GM19239 (cell line): ENCODE measurements at regions not wholly inside any gene's neighbourhood (a gene's known extent, or its start where the extent isn't known, plus 50 kb on each side); places are given as distances from the start of the nearest gene placed in this dataset.

ENCODE experiments used
- DNase-seq: peaks from one replicate; pipeline ENCODE4 v3.0.0; 2011; ENCODE audit warnings: low spot score; ENCODE audit not compliant: insufficient read length
- FAIRE-seq: peaks from 2 replicates; lab custom pipeline; 2011; peaks lifted over from hg19 to GRCh38; lab: Jason Lieb, UNC

DNA sequence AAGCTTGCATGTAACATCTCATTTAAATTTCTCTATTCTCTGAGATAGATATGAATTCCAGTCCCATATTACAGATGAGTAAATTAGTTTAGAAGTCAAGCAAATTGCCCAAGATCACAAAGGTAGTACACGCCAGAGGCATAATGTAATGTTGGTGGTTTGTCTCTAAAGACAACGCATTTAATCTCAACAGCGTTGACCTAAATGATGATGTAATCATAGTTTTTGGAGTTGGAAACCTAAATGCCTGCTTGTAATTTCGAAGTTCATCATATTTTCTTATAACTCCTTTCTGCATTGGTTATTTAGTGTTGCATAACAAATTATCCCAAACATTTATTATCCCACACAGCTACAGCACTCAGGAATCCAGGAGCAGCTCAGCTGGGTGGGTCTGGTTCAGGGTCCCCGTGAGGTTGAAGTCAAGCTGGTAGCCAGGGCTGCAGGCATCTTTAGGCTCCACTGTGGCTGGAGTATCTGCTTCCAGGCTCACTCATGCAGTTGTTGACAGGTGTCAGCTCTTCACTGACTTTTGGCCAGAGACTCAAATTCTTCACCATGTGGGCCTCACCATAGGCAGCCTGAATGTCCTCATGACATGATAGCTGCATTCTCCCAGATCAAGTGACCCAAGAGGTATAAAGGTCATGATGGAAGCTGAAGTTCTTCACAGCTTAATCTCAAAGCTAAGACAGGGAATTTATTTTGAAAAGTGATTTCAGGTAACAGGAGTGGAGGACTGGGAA lies 122.0 kb upstream of the SPTLC3 start:
- DNase-seq (no peak), FAIRE-seq (no peak)

DNA sequence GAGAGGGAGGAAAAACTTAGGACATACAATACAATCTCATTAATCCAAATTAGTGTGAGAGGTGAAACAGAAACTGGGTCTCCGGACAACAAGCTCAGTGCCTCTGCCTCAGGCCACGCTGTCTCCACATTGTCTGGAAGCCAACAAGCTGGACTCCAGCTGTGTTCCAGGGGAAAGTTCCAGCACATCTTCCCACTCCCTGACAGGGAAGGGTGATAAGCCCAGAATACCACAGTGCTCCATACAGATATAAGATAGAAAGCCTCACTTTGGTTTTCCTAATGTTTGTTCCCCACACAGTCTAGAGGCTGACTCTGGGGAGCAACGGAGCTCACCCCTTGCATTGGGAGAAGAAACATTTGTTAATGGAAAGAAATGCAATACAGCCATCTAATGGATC lies 117.1 kb upstream of the SPTLC3 start:
- DNase-seq (no peak), FAIRE-seq (no peak)

DNA sequence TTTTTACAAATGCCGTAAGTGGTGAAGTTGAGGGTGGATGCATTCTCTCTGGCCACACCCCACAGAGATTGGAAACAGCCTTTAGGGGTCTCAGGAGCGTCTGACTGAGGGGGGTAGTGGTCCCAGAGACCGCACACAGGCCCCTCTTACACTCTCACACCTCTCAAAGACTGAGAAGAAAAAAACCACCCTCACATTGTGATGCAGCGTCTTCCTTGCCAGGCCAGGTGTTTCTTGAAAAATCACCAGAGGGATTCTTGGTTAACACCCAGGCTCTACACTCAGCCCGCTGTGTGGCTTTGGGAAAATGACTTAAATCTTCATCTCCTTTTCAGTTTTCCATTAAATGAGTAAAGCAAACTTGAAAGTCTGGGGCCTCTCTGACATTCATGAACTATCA lies 115.8 kb upstream of the SPTLC3 start:
- FAIRE-seq, result no peak
- DNase-seq, result no peak

GRCh38 chr20:12893653-12894052 lies 115.1 kb upstream of the SPTLC3 start:
- DNase-seq (no peak), FAIRE-seq (no peak)

DNA sequence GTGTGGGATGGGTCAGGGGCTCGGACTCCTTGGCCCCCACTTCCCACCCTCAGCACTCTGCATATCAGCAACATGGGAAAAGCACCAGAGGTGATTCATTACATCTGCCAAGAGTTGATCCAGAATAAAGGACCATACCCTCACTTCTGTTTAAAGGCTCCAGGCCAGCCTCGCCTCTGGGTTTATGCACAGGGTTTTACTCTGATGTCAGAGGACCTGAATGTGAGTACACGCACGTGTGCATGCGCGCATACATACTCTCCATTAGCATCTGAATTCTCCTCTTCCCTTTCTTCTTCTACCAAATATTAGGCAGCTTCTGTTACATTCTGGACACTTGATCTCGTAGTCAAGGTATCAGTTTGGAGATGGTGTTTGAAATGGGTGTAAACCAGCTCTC lies 114.7 kb upstream of the SPTLC3 start:
- no peak for FAIRE-seq

DNA sequence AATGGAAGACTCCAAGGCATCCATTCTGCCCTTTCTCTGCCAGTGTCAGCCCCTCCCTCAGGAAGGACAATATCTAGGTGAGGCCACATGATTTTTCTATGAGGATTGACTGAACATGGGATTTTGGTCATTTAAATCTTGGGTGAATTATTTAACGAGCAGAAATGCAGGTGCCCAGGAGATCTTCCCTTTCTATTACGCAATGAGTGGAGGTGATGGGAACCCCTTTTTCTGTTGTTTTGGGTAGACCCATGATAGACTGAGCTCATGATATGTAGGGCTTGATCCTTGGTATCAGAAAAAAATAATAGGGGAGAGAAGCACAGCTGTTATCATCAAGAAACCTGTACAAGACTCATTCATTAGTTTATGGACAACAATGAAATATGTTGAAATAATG lies 112.6 kb upstream of the SPTLC3 start:
- DNase-seq, result no peak
- FAIRE-seq, result no peak

More for the DNA sequence above, 114.7 kb upstream of the SPTLC3 start:
- no peak for DNase-seq

DNA sequence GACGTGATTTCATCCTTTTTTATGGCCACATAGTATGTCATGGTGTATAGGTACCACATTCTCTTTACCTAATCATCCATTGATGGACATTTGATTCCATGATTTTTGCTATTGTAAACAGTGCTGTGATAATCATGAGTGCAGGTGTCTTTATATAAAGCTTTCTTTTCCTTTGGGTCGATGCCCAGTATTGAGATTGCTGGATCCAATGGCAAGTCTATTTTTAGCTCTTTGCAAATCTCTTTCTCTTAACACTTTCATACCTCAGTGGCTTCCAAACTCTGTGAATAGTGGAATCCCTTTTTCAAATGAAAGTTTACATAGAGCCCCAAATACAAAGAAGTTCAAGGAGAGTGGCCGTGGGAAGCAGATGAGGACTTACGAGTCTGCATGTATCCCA lies 105.8 kb upstream of the SPTLC3 start:
- no peak for FAIRE-seq
- no peak for DNase-seq

DNA sequence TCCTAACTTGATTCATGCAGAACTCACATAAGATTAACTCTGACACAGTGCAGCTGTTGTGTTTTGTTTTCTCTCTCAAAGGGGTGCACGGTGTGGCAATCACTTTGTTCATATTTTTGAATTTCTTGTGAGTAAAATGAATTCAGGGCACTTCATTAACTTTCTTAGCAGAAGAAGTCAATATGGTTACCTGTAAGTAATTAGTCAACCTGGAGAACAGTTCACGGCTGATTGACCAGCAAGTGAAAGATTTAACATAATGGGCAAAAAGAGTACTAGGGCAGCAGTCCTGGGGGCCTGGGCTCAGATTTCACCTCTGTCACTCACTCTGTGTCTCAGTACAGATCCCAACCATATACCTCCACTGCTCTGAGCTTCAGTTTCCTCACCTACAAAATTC lies 102.4 kb upstream of the SPTLC3 start:
- FAIRE-seq (no peak), DNase-seq (no peak)

DNA sequence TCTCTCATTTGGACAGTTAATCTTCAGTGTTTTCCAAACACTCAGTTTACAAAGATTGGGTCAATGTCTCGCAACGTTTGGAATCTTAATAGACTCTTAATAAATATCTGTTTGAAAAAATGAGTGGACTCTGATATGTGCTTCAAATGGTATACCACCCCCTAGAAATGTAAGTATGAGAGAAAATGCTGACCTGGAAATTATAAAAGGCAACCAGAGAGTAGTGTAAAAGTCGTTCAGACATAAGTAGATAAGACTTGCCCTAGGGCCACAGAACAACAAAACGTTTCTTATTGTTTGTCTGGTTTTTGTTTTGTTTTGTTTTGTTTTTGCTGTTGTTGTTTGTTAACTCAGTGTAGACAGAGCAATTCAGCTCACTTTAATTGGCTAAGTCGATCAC lies 97.4 kb upstream of the SPTLC3 start:
- DNase-seq (no peak), FAIRE-seq (no peak)

DNA sequence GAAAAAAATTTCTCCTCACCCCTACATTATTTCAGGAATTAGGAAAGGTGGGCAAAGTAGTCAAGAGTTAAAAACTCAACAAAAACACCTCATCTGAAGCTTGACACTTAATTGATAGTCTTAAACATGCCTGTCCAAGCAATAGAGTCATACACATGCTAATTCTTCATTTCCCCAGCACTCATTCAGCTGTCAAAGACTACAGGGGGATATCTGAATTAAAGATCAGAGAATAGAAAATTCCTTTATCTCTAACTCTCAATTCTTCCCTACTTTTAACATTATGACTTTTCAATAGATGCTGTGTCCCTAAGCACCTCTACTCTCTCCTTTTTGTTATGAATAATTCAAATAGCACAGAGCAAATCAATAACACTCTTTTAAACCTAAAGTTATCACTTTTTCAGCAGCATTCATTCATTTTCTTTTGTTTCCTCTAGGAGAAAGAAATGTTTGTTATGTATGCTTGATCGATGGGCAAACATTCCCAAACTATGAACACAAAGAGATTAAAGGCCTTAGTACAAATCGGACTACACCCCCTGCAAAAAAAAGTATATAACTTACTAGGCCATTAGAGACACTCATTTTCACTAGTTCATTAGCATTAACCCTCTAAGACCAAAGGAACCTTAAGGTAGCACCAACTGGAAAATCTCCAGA lies 94.9 kb upstream of the SPTLC3 start:
- DNase-seq (no peak), FAIRE-seq (no peak)

DNA sequence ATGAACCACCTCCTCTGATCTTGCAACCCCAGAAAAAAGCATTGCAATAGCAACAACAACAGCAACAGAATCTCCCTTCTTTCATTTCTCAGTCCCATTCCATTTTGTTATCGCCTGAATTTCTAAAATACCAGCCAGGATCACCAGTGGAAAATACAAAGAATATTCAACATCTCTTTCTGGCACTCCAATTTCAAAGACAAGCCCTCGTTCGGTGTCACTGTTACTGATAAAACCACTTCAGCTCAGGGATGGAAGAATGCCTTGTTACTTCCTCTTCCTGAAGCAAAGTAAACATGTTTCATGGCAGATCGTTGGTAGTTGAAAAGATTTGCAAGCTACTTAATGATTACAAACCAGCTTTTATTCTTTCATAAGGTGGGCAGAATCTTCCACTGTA lies 94.0 kb upstream of the SPTLC3 start:
- DNase-seq (no peak), FAIRE-seq (no peak)

- FAIRE-seq (no peak), DNase-seq (no peak)
Observed at GRCh38 chr20:12916699-12917098, 92.1 kb upstream of the SPTLC3 start.

GRCh38 chr20:12924126-12924525 lies 84.6 kb upstream of the SPTLC3 start:
- DNase-seq (no peak), FAIRE-seq (no peak)

- DNase-seq, result peak; percentile 36
- peak; percentile 77 for FAIRE-seq
Observed at GRCh38 chr20:12925210-12925755, 83.5 kb upstream of the SPTLC3 start.

- FAIRE-seq (no peak), DNase-seq (no peak)
Observed at GRCh38 chr20:12925863-12926793, 82.6 kb upstream of the SPTLC3 start.

DNA sequence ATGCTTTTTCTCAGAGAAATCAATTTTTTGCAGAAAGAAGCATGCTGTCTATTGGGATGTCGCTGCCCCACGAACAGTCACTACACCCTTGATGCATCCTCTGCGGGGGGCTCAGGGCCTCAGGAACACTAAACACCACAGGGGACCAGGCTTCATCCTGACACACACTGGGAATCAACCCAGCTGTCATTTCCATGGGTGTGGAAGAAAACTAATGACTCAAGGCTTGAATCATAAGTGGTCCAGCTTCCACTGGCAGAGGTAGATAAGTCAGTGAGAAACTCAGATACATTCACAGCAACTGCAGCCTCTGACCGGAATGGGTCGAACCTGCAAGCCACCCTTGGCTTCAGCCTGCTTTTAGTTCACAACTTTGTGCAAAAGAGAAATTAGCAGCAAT lies 81.3 kb upstream of the SPTLC3 start:
- DNase-seq (no peak), FAIRE-seq (no peak)

DNA sequence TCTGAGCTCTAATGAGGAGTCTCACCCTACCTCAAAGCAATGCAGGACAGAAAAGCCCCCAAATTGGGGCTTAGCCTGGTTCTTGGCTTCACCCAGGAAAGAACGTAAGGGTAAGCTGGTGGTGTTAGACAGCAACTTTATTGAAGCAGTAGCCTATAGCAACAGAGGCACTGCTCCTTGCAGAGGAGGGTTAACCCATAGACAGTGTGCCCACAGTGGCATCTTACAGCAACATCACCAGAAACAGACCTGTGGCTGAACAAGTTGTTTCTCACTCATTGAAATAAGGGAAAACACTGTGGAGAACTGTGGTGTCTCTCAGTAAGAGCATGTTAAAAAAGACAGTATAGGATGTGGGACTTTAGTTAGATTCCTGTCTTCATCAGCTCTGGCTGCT lies 80.4 kb upstream of the SPTLC3 start:
- DNase-seq, result no peak
- FAIRE-seq, result no peak

DNA sequence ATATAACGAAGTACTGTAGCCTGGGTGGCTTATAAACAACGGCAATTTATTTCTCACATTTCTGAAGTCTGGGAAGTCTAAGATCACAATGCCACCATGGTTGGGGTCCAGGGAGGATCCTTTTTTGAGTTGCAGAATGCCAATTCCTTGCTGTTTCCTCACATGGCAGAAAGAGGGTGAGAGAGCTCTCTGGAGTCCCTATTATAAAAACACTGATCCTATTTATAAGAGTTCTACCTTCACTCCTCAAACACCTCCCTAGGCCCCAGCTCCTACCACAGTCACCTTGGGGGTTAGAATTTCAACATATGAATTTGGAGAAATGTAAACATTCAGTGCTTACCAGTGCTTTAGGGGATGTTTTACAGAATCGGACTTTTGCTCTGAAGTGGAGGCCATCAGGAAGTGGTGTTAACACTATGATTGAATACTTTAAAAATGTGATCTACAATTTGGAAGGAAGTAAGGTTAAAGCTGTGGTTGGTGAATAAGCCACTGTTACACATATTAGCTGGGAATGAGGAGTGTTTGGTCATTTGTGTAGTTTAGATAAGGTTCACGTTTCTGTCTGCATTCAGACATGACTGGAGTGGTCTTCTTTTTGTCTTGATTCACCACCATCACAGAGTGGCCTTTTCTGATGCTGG lies 79.9 kb upstream of the SPTLC3 start:
- FAIRE-seq, result no peak
- DNase-seq, result no peak

DNA sequence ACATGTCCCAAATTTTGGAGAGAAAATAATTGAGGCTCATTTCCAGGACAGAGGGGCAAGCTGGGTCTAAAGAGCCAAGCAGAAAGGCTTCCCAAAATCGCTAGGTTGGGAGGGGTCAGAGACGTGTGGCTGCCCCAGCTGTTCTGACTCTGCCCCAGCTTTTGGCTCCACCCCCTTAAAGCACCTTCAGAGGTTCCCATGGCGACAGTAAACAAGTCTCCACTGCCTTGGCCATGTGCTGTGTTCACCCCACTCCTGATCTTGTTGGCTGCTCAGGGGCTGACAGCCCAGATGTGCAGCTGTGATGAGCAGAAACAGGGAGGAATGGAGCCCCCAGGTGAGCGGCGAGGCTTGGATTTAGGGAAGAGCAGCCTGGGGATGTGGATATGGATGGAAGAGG lies 72.8 kb upstream of the SPTLC3 start:
- FAIRE-seq, result no peak

DNA sequence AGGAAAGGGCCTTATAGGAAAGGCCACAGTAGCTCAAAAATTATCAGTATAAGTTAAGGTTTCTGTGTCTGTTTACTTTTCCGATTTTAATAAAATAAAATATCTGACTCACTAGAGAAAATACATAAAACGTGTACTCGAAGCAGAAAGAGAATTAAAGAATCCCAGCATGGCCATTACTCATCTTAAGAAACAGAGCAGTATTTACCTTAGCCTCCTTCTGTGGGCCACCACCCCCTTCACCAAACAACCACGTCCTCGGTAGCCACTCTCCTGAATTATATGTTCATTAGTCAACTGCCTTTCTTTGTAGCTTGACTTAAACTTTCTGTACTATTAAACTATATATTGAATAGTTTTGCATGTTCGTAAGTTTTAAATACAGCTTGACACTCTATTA lies 72.2 kb upstream of the SPTLC3 start:
- no peak for FAIRE-seq

More for the DNA sequence above, 72.8 kb upstream of the SPTLC3 start:
- no peak for DNase-seq

More for the DNA sequence above, 72.2 kb upstream of the SPTLC3 start:
- DNase-seq, result no peak
